Activated B cell treated with CpG ODN at 0.5 μM for 24 hours (primary cell): ENCODE measurements at regions not wholly inside any gene's neighbourhood (a gene's known extent, or its start where the extent isn't known, plus 50 kb on each side); places are given as distances from the start of the nearest gene placed in this dataset.

ENCODE experiments used
- ATAC-seq: fragments of 200-7000 bp; cut with Tn5 transposase; one replicate; pipeline ENCODE4 v1.10.0; 2021; ENCODE audit warnings: low read depth, mild to moderate bottlenecking, moderate library complexity
- CTCF ChIA-PET: fragments of 350-600 bp; sonication (Branson Sonifier 250); formaldehyde crosslinking; loops from one replicate; lab custom pipeline; 2021; ENCODE audit warnings: antibody characterized with exemption; lab: Charles Lee
- POLR2A ChIA-PET: fragments of 350-600 bp; sonication (Branson Sonifier 250); formaldehyde crosslinking; loops from one replicate; lab custom pipeline; 2021; ENCODE audit warnings: antibody characterized with exemption; lab: Charles Lee
- DNase-seq: peaks from one replicate; pipeline ENCODE4 v3.0.0; 2022
- H3K27ac Mint-ChIP-seq: one replicate; pipeline ENCODE4 v1.8.0; 2020; ENCODE audit warnings: mixed read lengths
- H3K27me3 Mint-ChIP-seq: one replicate; pipeline ENCODE4 v1.8.0; 2021; ENCODE audit warnings: mixed read lengths
- H3K36me3 Mint-ChIP-seq: one replicate; pipeline ENCODE4 v1.8.0; 2021; ENCODE audit warnings: low read depth, mixed read lengths
- H3K4me1 Mint-ChIP-seq: one replicate; pipeline ENCODE4 v1.8.0; 2021; ENCODE audit warnings: mixed read lengths
- H3K4me3 Mint-ChIP-seq: one replicate; pipeline ENCODE4 v1.8.0; 2020; ENCODE audit warnings: mild to moderate bottlenecking, mixed read lengths
- H3K9me3 Mint-ChIP-seq: one replicate; pipeline ENCODE4 v1.8.0; 2020; ENCODE audit warnings: mixed read lengths
- intact Hi-C: fragments of 100-400 bp; cut with micrococcal nuclease; formaldehyde crosslinking; loops from one replicate; pipeline ENCODE4 v1.15.1; 2024
- TF ChIP-seq, protein P1 (sequence below): fragments of 200-600 bp; IDR thresholded peaks from one replicate; pipeline ENCODE4 v1.8.0; 2022; ENCODE audit warnings: antibody characterized with exemption, mild to moderate bottlenecking

DNA sequence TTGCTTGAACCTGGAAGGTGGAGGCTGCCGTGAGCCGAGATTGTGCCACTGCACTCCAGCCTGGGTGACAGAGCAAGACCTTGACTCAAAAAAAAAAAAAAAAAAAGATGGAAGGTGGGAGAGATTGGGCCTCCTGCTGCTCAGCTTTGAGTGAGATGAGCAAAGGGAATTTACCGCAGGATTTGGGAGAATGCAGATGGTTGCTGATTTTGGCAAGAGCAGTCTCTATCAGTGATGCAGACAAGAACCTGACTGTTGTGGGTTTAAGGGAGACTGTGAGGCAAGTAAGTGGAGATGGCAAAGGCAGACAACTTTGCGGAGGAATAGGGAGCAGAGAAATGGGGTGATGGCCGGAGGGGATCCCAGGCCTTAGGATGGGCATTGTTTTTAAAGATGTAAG is 1140.8 kb upstream of the AUTS2 start:
- CTCF ChIA-PET = no interaction called here
- intact Hi-C loops = no loop called here

DNA sequence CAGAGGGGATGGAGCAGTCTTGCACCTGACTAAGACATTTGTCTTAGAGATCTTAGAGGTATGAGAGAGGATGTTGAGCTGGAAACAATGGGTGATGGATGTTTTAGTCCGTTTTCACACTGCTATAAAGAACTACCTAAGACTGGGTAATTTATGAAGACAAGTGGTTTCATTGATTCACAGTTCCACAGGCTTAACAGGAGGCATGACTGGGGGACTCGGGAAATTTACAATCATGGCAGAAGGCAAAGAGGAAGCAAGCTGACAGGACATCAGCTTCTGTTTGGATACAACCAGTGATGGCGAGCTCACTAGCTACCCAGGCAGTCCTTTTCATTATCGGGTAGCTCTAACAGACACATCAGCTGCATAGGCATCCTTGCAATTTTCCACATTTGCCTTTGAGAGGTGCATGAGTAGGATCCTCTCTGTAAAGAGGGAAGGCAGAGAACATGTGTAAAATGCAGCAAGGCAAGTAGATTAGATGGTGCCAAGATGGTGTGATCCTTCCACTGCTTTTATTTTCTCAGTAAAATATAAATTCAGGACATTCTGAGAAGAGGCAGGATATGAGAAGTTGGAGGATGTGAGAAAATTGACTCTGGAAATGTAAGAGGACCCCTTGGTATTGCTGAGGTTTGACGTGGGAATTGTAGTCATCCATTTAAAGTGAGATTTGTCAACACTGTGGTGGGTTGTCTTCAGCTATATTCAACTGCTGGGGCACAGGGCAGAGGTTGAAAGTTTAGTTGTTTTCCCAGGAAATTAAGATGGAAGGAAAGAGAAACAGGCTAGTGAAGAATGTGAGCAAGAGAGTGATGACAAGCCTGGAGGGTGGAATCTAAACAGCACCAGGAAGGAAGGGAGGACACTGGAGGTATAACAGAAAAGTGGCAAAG is 1140.0 kb upstream of the AUTS2 start:
- no peak overlapping the region for H3K27ac Mint-ChIP-seq
- CTCF ChIA-PET = no interaction called here
- no peaks in the 10 kb centered on the region for H3K27me3 Mint-ChIP-seq
- H3K4me3 Mint-ChIP-seq = no peak overlapping the region
- H3K9me3 Mint-ChIP-seq = peaks cover 20% of the 10 kb centered on the region
- H3K36me3 Mint-ChIP-seq = no peaks in the 10 kb centered on the region
- H3K4me1 Mint-ChIP-seq = no peaks in the 10 kb centered on the region
- intact Hi-C loops = no loop called here
- POLR2A ChIA-PET = no interaction called here
- DNase-seq (no peak), ATAC-seq (no peak)
- TF ChIP-seq, protein P1, sequence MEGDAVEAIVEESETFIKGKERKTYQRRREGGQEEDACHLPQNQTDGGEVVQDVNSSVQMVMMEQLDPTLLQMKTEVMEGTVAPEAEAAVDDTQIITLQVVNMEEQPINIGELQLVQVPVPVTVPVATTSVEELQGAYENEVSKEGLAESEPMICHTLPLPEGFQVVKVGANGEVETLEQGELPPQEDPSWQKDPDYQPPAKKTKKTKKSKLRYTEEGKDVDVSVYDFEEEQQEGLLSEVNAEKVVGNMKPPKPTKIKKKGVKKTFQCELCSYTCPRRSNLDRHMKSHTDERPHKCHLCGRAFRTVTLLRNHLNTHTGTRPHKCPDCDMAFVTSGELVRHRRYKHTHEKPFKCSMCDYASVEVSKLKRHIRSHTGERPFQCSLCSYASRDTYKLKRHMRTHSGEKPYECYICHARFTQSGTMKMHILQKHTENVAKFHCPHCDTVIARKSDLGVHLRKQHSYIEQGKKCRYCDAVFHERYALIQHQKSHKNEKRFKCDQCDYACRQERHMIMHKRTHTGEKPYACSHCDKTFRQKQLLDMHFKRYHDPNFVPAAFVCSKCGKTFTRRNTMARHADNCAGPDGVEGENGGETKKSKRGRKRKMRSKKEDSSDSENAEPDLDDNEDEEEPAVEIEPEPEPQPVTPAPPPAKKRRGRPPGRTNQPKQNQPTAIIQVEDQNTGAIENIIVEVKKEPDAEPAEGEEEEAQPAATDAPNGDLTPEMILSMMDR = no peak

More for the DNA sequence above, 1140.8 kb upstream of the AUTS2 start:
- DNase-seq = no peak
- peaks cover 20% of the 10 kb centered on the region for H3K9me3 Mint-ChIP-seq
- POLR2A ChIA-PET = no interaction called here
- no peak overlapping the region for H3K27ac Mint-ChIP-seq
- no peak overlapping the region for H3K4me3 Mint-ChIP-seq
- H3K4me1 Mint-ChIP-seq = no peaks in the 10 kb centered on the region
- no peak for ATAC-seq
- H3K27me3 Mint-ChIP-seq = no peaks in the 10 kb centered on the region
- TF ChIP-seq, protein P1 = no peak
- no peaks in the 10 kb centered on the region for H3K36me3 Mint-ChIP-seq

DNA sequence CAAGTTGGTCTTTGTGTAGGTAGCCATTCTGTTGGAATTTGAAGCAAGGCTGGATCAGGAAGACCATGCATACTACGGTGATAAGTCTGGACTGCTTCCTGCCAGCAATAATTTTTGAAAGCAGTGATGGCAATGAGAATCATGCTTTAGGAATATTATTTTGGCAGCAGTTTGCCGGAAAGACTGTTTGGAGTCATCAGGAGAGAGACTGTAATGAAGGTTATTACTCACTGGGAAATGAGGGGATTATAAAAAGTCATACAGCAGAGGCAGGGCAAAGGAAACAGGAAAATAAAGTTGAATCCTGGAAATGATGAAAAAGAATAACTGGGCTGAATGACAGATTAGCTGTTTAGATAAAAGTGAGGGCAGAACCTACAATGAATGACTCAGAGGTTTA is 1136.8 kb upstream of the AUTS2 start:
- ChIA-PET CTCF (no interaction called here), POLR2A (no interaction called here)
- ATAC-seq = no peak
- intact Hi-C loops = no loop called here
- Mint-ChIP-seq H3K36me3 (no peaks in the 10 kb centered on the region), H3K4me3 (no peak overlapping the region), H3K4me1 (no peaks in the 10 kb centered on the region), H3K9me3 (peaks cover 20% of the 10 kb centered on the region), H3K27me3 (no peaks in the 10 kb centered on the region), H3K27ac (no peak overlapping the region)
- TF ChIP-seq, protein P1 = no peak
- no peak for DNase-seq

DNA sequence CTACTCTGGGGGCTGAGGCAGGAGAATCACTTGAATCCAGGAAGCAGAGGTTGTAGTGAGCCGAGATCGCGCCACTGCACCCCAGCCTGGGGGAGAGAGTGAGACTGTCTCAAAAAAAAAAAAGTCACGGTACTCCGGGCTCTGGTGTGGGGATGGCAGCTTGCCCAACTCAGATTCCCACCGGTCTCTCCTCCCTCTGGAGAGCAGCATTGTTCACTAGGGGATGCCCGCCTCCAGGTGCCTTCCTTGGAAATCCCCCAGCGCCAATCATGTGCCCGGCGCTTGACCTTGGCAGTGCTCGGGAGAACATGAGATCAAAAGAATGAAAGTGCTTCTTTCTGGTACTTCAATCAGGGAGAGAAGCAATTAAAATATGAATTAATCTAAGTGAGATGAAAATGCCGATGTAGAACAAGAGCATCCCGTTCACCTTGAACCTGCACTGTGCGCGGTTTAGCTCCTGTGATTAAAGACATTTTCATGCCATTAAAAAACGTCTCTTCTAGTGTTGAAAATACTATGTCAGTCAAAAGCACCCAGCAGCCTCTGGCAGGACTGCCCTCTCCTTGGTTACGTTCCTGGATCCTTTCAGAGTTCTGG is 1127.3 kb upstream of the AUTS2 start:
- ATAC-seq (no peak), DNase-seq (no peak)
- Mint-ChIP-seq H3K36me3 (no peaks in the 10 kb centered on the region), H3K27ac (no peak overlapping the region), H3K9me3 (peaks cover 7% of the 10 kb centered on the region), H3K27me3 (no peaks in the 10 kb centered on the region), H3K4me3 (no peak overlapping the region), H3K4me1 (no peaks in the 10 kb centered on the region)
- TF ChIP-seq, protein P1 = no peak
- CTCF ChIA-PET = no interaction called here
- intact Hi-C loops = no loop called here
- POLR2A ChIA-PET = no interaction called here

DNA sequence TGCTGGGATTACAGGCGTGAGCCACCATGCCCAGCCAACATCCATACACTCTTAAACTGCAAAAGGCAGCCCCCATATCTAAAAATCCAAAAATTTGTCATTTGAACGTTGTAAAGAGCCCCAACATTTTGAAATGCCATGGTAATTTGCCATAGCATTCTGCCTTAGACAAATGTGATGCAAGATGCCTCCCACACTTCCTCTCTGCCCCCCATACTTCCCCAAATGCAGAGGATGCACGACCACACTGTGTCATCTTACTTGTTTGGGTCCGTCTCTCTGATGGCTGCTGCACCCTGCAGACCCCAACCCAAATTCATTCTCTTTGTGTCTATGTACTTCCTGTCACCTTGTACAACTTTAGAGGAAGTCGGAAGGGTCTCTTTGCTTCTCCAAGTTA is 1125.6 kb upstream of the AUTS2 start:
- POLR2A ChIA-PET = no interaction called here
- CTCF ChIA-PET = no interaction called here
- no peaks in the 10 kb centered on the region for H3K4me1 Mint-ChIP-seq
- TF ChIP-seq, protein P1 = no peak
- H3K9me3 Mint-ChIP-seq = peaks cover 4% of the 10 kb centered on the region
- H3K27me3 Mint-ChIP-seq = no peaks in the 10 kb centered on the region
- DNase-seq (no peak), ATAC-seq (no peak)
- H3K36me3 Mint-ChIP-seq = no peaks in the 10 kb centered on the region
- H3K27ac Mint-ChIP-seq = no peak overlapping the region
- intact Hi-C loops = no loop called here
- no peak overlapping the region for H3K4me3 Mint-ChIP-seq
